ENCODE measurements at regions not wholly inside any gene's neighbourhood (a gene's known extent, or its start where the extent isn't known, plus 50 kb on each side); places are given as distances from the start of the nearest gene placed in this dataset.

DNA sequence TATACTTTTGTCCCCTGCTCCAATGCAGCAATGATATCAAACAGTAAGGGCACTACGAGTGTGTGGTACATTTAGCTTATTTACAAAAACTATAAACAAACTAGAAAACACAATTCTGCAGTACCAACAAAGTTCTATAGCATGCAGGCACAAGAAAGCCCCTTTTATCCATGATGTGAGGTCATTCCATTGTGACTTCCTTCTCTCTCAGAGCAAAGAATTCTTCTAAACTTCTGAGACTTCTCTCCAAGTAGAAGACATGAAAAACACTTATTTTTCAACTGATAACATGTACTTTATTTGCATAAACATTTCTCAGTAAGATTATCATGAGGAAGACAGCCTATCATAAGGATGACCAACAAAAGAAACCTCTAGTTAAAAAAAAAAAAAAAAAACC lies 569.8 kb downstream of the TLE1 start:
- no peaks in the 10 kb centered on the region for H3K9me3 ChIP-seq (replicated peaks; ENCODE audit: insufficient read depth, low read length)
- no peak overlapping the region for H3K4me2 ChIP-seq (ENCODE audit: low read depth, low read length)
- no peak overlapping the region for H3K27ac ChIP-seq (ENCODE audit: low read length)
- no peaks in the 10 kb centered on the region for H3K79me2 ChIP-seq (ENCODE audit: low read length)
- no peak for DNase-seq
- H2AFZ ChIP-seq (ENCODE audit: low read length), result no peak overlapping the region
- H3K9ac ChIP-seq (ENCODE audit: low read length), result no peak overlapping the region
- H4K20me1 ChIP-seq (ENCODE audit: insufficient read depth, low read length), result no peaks in the 10 kb centered on the region
- no peak overlapping the region for H3K4me3 ChIP-seq (ENCODE audit: low read length)
- TF ChIP-seq EZH2 (optimal IDR thresholded peaks at IDR 0.05; ENCODE audit: low read depth, low read length) (no peak), EZH2phosphoT487 (IDR thresholded peaks at IDR 0.05; ENCODE audit: low read length) (no peak)
- TF ChIP-seq, protein P1, sequence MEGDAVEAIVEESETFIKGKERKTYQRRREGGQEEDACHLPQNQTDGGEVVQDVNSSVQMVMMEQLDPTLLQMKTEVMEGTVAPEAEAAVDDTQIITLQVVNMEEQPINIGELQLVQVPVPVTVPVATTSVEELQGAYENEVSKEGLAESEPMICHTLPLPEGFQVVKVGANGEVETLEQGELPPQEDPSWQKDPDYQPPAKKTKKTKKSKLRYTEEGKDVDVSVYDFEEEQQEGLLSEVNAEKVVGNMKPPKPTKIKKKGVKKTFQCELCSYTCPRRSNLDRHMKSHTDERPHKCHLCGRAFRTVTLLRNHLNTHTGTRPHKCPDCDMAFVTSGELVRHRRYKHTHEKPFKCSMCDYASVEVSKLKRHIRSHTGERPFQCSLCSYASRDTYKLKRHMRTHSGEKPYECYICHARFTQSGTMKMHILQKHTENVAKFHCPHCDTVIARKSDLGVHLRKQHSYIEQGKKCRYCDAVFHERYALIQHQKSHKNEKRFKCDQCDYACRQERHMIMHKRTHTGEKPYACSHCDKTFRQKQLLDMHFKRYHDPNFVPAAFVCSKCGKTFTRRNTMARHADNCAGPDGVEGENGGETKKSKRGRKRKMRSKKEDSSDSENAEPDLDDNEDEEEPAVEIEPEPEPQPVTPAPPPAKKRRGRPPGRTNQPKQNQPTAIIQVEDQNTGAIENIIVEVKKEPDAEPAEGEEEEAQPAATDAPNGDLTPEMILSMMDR (IDR thresholded peaks at IDR 0.05; ENCODE audit: low read length), result no peak
- H3K9me2 ChIP-seq (replicated peaks; ENCODE audit: insufficient read depth, low read length), result no peaks in the 10 kb centered on the region
- H3K27me3 ChIP-seq (replicated peaks; ENCODE audit: insufficient read depth, low read length), result no peaks in the 10 kb centered on the region
- H3K36me3 ChIP-seq (replicated peaks; ENCODE audit: insufficient read depth, low read length), result no peaks in the 10 kb centered on the region
- H3K4me1 ChIP-seq (ENCODE audit: low read length), result no peaks in the 10 kb centered on the region
- no peaks in the 10 kb centered on the region for H3F3A ChIP-seq (ENCODE audit: insufficient read depth, low read length)

DNA sequence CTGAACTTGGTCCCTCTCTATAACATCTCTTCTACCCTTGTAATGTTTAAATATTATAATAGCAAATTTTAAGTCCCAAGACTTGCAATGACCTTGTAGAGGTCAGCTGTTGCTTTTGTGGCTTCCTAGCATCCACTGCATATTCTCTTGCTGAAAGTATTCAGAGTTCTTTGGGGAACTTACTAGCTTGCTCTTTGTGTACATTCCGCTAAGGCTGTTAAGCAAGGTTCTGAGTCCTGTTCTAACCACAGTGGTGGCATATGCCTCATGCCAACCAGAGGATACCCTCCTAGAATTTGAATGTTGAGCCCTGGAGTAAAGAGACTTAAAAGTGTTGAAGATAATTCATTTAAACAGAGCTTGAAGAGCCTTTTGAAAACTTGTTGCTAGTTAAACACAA lies 570.9 kb downstream of the TLE1 start:
- no peak overlapping the region for H3K9ac ChIP-seq (ENCODE audit: low read length)
- H3F3A ChIP-seq (ENCODE audit: insufficient read depth, low read length), result peaks cover 7% of the 10 kb centered on the region
- H2AFZ ChIP-seq (ENCODE audit: low read length), result no peak overlapping the region
- no peak overlapping the region for H3K4me3 ChIP-seq (ENCODE audit: low read length)
- H3K79me2 ChIP-seq (ENCODE audit: low read length), result no peaks in the 10 kb centered on the region
- no peaks in the 10 kb centered on the region for H4K20me1 ChIP-seq (ENCODE audit: insufficient read depth, low read length)
- H3K27ac ChIP-seq (ENCODE audit: low read length), result no peak overlapping the region
- TF ChIP-seq EZH2 (optimal IDR thresholded peaks at IDR 0.05; ENCODE audit: low read depth, low read length) (no peak), EZH2phosphoT487 (IDR thresholded peaks at IDR 0.05; ENCODE audit: low read length) (no peak)
- TF ChIP-seq, protein P1 (IDR thresholded peaks at IDR 0.05; ENCODE audit: low read length), result no peak
- DNase-seq, result no peak
- no peak overlapping the region for H3K4me2 ChIP-seq (ENCODE audit: low read depth, low read length)
- H3K27me3 ChIP-seq (replicated peaks; ENCODE audit: insufficient read depth, low read length), result no peaks in the 10 kb centered on the region
- peaks cover 6% of the 10 kb centered on the region for H3K4me1 ChIP-seq (ENCODE audit: low read length)
- no peaks in the 10 kb centered on the region for H3K9me3 ChIP-seq (replicated peaks; ENCODE audit: insufficient read depth, low read length)
- no peaks in the 10 kb centered on the region for H3K36me3 ChIP-seq (replicated peaks; ENCODE audit: insufficient read depth, low read length)
- H3K9me2 ChIP-seq (replicated peaks; ENCODE audit: insufficient read depth, low read length), result no peaks in the 10 kb centered on the region

DNA sequence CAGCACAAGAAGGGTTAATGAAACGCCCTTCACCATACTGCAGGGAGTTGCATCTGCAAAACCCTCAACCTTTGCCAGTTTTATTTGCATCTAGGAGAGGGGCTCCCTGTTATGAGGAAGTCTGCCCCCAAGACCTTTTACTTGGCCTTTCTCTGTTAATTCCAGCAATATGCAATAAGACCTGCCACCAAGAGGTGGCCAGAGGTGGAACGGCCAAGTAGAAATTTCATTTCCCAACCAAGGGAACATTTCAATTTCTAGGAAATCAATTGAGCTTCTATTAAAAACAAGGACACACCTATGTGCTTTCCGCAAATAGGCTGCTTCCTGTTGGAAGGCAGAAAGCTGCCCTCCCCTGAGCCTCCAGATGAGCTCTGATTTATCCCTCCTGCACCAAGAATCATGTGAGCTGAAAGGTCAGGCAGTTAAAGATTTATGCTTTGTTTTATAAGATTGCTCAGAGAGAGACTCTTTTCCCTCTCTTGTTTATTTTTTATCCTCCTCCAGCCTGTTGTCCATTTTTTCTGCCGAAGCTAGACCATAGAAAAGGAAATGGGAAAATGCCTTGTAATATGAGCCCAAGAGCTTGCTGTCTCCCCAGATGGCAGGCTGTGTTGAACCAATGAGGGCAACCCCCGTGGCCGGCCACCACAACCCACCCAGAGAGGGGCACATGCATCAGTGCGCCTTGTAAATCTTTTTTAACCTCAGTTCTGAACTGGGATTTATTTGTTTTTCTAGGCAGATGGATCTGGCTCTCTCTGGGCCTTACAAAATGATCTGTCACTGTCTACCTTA lies 572.8 kb downstream of the TLE1 start:
- Histone ChIP-seq H3K27me3 (replicated peaks; ENCODE audit: insufficient read depth, low read length) (no peaks in the 10 kb centered on the region), H2AFZ (ENCODE audit: low read length) (no peak overlapping the region), H3F3A (ENCODE audit: insufficient read depth, low read length) (peaks cover 15% of the 10 kb centered on the region), H3K4me2 (ENCODE audit: low read depth, low read length) (no peak overlapping the region), H4K20me1 (ENCODE audit: insufficient read depth, low read length) (no peaks in the 10 kb centered on the region), H3K36me3 (replicated peaks; ENCODE audit: insufficient read depth, low read length) (no peaks in the 10 kb centered on the region), H3K4me1 (ENCODE audit: low read length) (peaks cover 16% of the 10 kb centered on the region), H3K27ac (ENCODE audit: low read length) (no peak overlapping the region), H3K9me3 (replicated peaks; ENCODE audit: insufficient read depth, low read length) (no peaks in the 10 kb centered on the region), H3K9ac (ENCODE audit: low read length) (no peak overlapping the region), H3K9me2 (replicated peaks; ENCODE audit: insufficient read depth, low read length) (no peaks in the 10 kb centered on the region), H3K4me3 (ENCODE audit: low read length) (no peak overlapping the region), H3K79me2 (ENCODE audit: low read length) (no peaks in the 10 kb centered on the region)
- DNase-seq, result no peak
- TF ChIP-seq EZH2 (optimal IDR thresholded peaks at IDR 0.05; ENCODE audit: low read depth, low read length), result no peak
- TF ChIP-seq, protein P1 (IDR thresholded peaks at IDR 0.05; ENCODE audit: low read length), result no peak
- TF ChIP-seq EZH2phosphoT487 (IDR thresholded peaks at IDR 0.05; ENCODE audit: low read length), result no peak
